Heart right ventricle (tissue), 16 donors: ENCODE measurements at regions not wholly inside any gene's neighbourhood (a gene's known extent, or its start where the extent isn't known, plus 50 kb on each side); places are given as distances from the start of the nearest gene placed in this dataset.

ENCODE experiments used
- ATAC-seq, 8 donors: fragments of 200-7000 bp; cut with Tn5 transposase; one replicate each; pipeline ENCODE4 v1.9.1; 2020; ENCODE audit warnings: mild to moderate bottlenecking in 8 of 8, moderate library complexity in 8 of 8, moderate number of reproducible peaks in 1 of 8
- DNase-seq, 2 donors: peaks; one replicate each; pipeline ENCODE4 v3.0.0-alpha.2; 2020
- H3K27ac ChIP-seq, 10 donors: fragments of 200-600 bp; sonication (generic) in 2 of 10; one replicate each; pipeline versions ENCODE4 v1.5.0 to v1.8.0; 2020 to 2022; ENCODE audit warnings: mild to moderate bottlenecking in 3 of 10
- H3K27me3 ChIP-seq, 7 donors: fragments of 200-600 bp; one replicate each; pipeline ENCODE4 v1.8.0; 2021 to 2022; ENCODE audit warnings: mild to moderate bottlenecking in 2 of 7
- H3K36me3 ChIP-seq, 9 donors: fragments of 200-600 bp; sonication (generic) in 1 of 9; one replicate each; pipeline versions ENCODE4 v1.5.0 to v1.8.0; 2020 to 2022; ENCODE audit warnings: mild to moderate bottlenecking in 2 of 9
- H3K4me1 ChIP-seq, 9 donors: fragments of 200-600 bp; sonication (generic) in 1 of 9; one replicate each; pipeline versions ENCODE4 v1.5.0 to v1.8.0; 2020 to 2022; ENCODE audit warnings: mild to moderate bottlenecking in 4 of 9
- H3K4me3 ChIP-seq, 10 donors: fragments of 200-600 bp; sonication (generic) in 2 of 10; one replicate each; pipeline versions ENCODE4 v1.5.0 to v1.8.0; 2020 to 2022; ENCODE audit warnings: mild to moderate bottlenecking in 7 of 10, moderate library complexity in 2 of 10
- H3K9me3 ChIP-seq, 11 donors: fragments of 200-600 bp in 10 of 11; sonication (generic) in 2 of 11; one replicate each; pipeline versions ENCODE4 v1.5.0 to v1.8.0; 2013 to 2022; ENCODE audit warnings: mild to moderate bottlenecking in 2 of 11, control low read depth in 1 of 11, moderate library complexity in 1 of 11
- WGBS, 2 donors: extraction: QIAGEN DNeasy Blood & Tissue Kit; methylation state at CpG; one replicate each; pipeline ENCODE4 v1.1.7; 2013; ENCODE audit warnings: inconsistent platforms in 1 of 2; 5-methylcytosine and 5-hydroxymethylcytosine counted together
- intact Hi-C, 10 donors: fragments of 100-400 bp; cut with DNase I; formaldehyde crosslinking; loops; one replicate each; pipeline versions ENCODE4 v1.11.1 to v1.14.2; 2022
- TF ChIP-seq, protein P1 (sequence below), 9 donors: fragments of 200-600 bp; sonication (generic) in 2 of 9; IDR thresholded peaks; one replicate each; pipeline versions ENCODE4 v1.5.0 to v1.8.0; 2021 to 2022; ENCODE audit warnings: antibody characterized with exemption in 9 of 9, mild to moderate bottlenecking in 5 of 9, moderate library complexity in 1 of 9
- donor health status: Arrhythmogenic right ventricular cardiomyopathy.
- donor health status: ischemic (EF 13 %, LVEDD 7.1; RV severe dilation, severe dysfunction).
- donor health status: healthy with polysubstance abuse.
- donor health status: DM: no; HTN: yes; CAD: no.
- donor health status: DM: no; HTN: no; CAD: no.
- donor health status: ischemic (EF 25% LVEDD 6.9; RV normal size, moderate dysfunction).
- donor health status: ischemic (EF 25% LVEDD 5.7; RV mildly dilated, moderate dysfunction).
- donor health status: healthy.
- donor health status: DM: yes; HTN: yes; CAD: no.
- donor health status: Ischemic cardiomyopathy.
- donor health status: ischemic (EF 35%, LVEDD 5.7; RV mildly dilated, moderate dysfunction).
- donor health status: nonischemic (EF 11% LVEDD 7.7; RV severe dilation, severe dysfunction).
- donor health status: DM: yes; HTN: yes; CAD: no.
- donor health status: PGD.
- donor health status: ischemic (EF 29% LVEDD 5.4; RV normal size, mild dysfunction).
- donor health status: nonischemic (EF 23%, LVEDD 6.1; RV moderate dilation, normal function).

DNA sequence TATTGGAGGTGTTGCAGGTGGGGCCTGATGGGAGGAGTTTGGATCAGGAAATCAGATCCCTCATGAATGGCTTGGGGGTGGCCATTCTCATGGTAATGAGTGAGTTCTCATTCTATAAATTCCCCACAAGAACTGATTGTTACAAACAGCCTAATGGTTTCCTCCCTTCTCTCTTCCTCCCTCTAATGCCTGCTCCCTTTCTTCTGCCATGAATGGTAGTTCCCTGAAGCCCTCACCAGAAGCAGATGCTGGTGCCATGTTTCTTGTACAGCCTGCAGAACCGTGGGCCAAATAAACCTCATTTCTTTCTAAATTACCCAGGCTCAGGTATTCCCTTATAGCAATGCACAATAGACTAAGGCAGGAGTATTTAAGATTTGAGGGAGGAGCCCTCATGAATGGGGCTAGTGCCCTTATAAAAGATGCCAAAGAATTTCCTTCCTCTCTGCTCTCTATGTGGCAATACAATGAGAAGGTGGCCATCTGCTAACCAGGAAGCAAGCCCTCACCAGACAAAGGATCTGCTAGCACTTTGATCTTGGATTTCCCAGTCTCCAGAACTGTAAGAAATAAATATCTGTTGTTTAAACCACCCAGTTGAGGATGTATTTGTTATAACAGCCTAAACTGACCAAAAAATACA lies 251.8 kb downstream of the ZEB2 start:
- TF ChIP-seq, protein P1, sequence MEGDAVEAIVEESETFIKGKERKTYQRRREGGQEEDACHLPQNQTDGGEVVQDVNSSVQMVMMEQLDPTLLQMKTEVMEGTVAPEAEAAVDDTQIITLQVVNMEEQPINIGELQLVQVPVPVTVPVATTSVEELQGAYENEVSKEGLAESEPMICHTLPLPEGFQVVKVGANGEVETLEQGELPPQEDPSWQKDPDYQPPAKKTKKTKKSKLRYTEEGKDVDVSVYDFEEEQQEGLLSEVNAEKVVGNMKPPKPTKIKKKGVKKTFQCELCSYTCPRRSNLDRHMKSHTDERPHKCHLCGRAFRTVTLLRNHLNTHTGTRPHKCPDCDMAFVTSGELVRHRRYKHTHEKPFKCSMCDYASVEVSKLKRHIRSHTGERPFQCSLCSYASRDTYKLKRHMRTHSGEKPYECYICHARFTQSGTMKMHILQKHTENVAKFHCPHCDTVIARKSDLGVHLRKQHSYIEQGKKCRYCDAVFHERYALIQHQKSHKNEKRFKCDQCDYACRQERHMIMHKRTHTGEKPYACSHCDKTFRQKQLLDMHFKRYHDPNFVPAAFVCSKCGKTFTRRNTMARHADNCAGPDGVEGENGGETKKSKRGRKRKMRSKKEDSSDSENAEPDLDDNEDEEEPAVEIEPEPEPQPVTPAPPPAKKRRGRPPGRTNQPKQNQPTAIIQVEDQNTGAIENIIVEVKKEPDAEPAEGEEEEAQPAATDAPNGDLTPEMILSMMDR (IDR thresholded peaks at IDR 0.05) = no peak
- H3K4me1 ChIP-seq = peaks cover 0 to 25% (median 6%) of the 10 kb centered on the region in 9 donors
- no peaks in the 10 kb centered on the region for H3K27me3 ChIP-seq
- ATAC-seq (no peak), DNase-seq (no peak)
- intact Hi-C loops = no loop called here
- no peak overlapping the region for H3K27ac ChIP-seq
- H3K9me3 ChIP-seq = no peaks in the 10 kb centered on the region
- H3K36me3 ChIP-seq = no peaks in the 10 kb centered on the region
- 88 to 96% methylated on average over 1 of the region's 1 CpG for WGBS, 2 donors
- no peak overlapping the region for H3K4me3 ChIP-seq

DNA sequence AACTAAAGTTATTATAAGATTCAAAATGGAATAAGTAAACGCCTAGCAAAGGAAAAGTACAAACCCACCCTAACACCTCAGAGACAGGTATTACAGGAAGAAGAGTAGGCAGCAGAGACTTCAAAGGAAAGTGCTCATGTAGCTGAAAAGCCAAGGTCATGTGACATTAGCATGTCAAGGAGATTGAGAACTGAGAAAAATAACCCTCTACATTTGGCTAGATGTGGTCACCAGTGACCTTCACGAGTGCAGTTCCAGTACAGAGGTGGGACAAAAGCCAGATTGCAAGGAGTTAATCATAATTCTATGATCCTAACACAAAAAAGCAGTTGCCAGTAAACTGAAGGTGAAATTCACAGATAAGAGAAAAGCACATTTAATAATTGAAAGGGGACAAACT lies 252.7 kb downstream of the ZEB2 start:
- Histone ChIP-seq H3K9me3 (no peaks in the 10 kb centered on the region), H3K4me3 (no peak overlapping the region), H3K4me1 (peaks cover 0 to 25% (median 6%) of the 10 kb centered on the region in 9 donors), H3K36me3 (no peaks in the 10 kb centered on the region), H3K27me3 (no peaks in the 10 kb centered on the region), H3K27ac (no peak overlapping the region)
- TF ChIP-seq, protein P1 (IDR thresholded peaks at IDR 0.05) = no peak
- intact Hi-C loops = no loop called here
- DNase-seq (no peak), ATAC-seq (no peak)
- WGBS, 2 donors = 45 to 57% methylated on average over 2 of the region's 2 CpGs

DNA sequence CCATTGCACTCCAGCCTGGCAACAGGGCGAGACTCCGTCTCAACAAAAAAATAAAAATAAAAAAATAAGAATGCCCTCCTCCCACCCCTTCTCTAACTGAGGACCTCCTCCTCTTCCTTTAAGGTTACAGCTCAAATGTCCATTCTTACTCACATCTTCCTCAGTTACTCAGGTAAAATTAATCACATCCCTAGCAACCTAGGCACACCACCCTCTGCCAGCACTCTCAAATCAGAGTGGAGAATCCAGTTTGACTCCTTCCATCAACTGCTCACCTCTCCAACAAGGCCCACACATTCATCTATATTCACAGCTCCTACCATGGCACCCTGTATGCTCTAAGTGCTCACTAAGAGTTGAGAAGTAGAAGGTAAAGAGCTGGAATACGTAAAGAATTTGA lies 254.3 kb downstream of the ZEB2 start:
- intact Hi-C loops = no loop called here
- 99 to 100% methylated on average over 3 of the region's 3 CpGs for WGBS, 2 donors
- no peak overlapping the region for H3K27ac ChIP-seq

DNA sequence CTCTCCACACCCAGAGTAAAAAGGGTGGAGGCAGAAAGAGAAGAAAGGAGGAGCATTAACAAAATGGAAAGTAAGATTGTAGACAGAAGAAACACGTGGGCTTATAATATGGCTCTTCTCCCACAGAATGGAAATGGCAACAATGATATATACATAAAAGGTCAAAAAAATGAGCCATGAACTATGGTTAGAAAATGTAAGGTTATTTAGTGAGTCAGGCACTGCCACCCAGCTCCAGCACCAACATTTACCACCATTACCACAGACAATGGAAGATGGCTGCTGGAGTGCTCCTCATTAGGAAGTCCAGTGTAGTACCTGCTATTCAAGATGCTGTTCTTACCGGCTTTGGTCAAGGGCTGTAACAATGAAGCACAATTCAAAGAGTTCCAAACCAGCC lies 258.0 kb downstream of the ZEB2 start:
- Histone ChIP-seq H3K9me3 (peaks cover 0 to 25% (median 14%) of the 10 kb centered on the region in 11 donors), H3K27ac (no peak overlapping the region), H3K27me3 (no peaks in the 10 kb centered on the region), H3K4me1 (peaks cover 0 to 5% (median 0%) of the 10 kb centered on the region in 9 donors), H3K4me3 (no peak overlapping the region), H3K36me3 (no peaks in the 10 kb centered on the region)
- intact Hi-C loops = no loop called here
- 93 to 95% methylated on average over 2 of the region's 2 CpGs for WGBS, 2 donors
- ATAC-seq (no peak), DNase-seq (no peak)
- TF ChIP-seq, protein P1 (IDR thresholded peaks at IDR 0.05) = no peak

More for the DNA sequence above, 254.3 kb downstream of the ZEB2 start:
- no peaks in the 10 kb centered on the region for H3K27me3 ChIP-seq
- no peaks in the 10 kb centered on the region for H3K9me3 ChIP-seq
- H3K4me3 ChIP-seq = no peak overlapping the region
- H3K36me3 ChIP-seq = no peaks in the 10 kb centered on the region
- TF ChIP-seq, protein P1 (IDR thresholded peaks at IDR 0.05) = no peak
- DNase-seq (no peak), ATAC-seq (no peak)
- peaks cover 0 to 13% (median 0%) of the 10 kb centered on the region in 9 donors for H3K4me1 ChIP-seq
